Mesendoderm (in vitro differentiated cells): ENCODE measurements at regions not wholly inside any gene's neighbourhood (a gene's known extent, or its start where the extent isn't known, plus 50 kb on each side); places are given as distances from the start of the nearest gene placed in this dataset.
"Not testable (repeated sequence)": the region's sequence is repeated elsewhere in the genome, so short reads cannot be mapped to it uniquely, and the experiment has no call there.

Experiments
- DNase-seq: peaks from one replicate; pipeline ENCODE4 v3.0.0; 2013
- H2AK5ac ChIP-seq: 2 replicates; pipeline ENCODE4 v1.6.1; 2013; ENCODE audit warnings: low read length, inconsistent platforms
- H2BK120ac ChIP-seq: 2 replicates; pipeline ENCODE4 v1.6.1; 2013; ENCODE audit warnings: low read depth, mild to moderate bottlenecking, low read length, moderate library complexity, mixed read lengths
- H2BK15ac ChIP-seq: replicated peaks from 2 replicates; pipeline ENCODE4 v1.6.1; 2013; ENCODE audit warnings: low read depth, mild to moderate bottlenecking, moderate library complexity
- H2BK5ac ChIP-seq: 2 replicates; pipeline ENCODE4 v1.6.1; 2013; ENCODE audit warnings: low read length, inconsistent platforms
- H3K18ac ChIP-seq: 2 replicates; pipeline ENCODE4 v1.6.1; 2013; ENCODE audit warnings: mild to moderate bottlenecking, low read length, mixed read lengths
- H3K23ac ChIP-seq: one replicate; pipeline ENCODE4 v1.6.1; 2013; ENCODE audit warnings: low read length
- H3K27ac ChIP-seq: 2 replicates; pipeline ENCODE4 v1.5.1; 2013; ENCODE audit warnings: low read depth, mild to moderate bottlenecking, inconsistent platforms, low read length, moderate library complexity
- H3K27me3 ChIP-seq: 2 replicates; pipeline ENCODE4 v1.6.1; 2013; ENCODE audit warnings: low read length, control low read depth, mild to moderate bottlenecking, inconsistent platforms; ENCODE audit not compliant: insufficient read depth, poor library complexity
- H3K36me3 ChIP-seq: 2 replicates; pipeline ENCODE4 v1.6.1; 2013; ENCODE audit warnings: low read length, inconsistent platforms; ENCODE audit not compliant: control insufficient read depth, insufficient read depth
- H3K4ac ChIP-seq: one replicate; pipeline ENCODE4 v1.6.1; 2013; ENCODE audit warnings: low read depth, mild to moderate bottlenecking, low read length, moderate library complexity
- H3K4me1 ChIP-seq: 2 replicates; pipeline ENCODE4 v1.6.1; 2013; ENCODE audit warnings: low read depth, low read length, inconsistent platforms; ENCODE audit not compliant: control insufficient read depth
- H3K4me2 ChIP-seq: 2 replicates; pipeline ENCODE4 v1.6.1; 2013; ENCODE audit warnings: low read length
- H3K4me3 ChIP-seq: 2 replicates; pipeline ENCODE4 v1.5.1; 2013; ENCODE audit warnings: mild to moderate bottlenecking, low read length
- H3K56ac ChIP-seq: one replicate; pipeline ENCODE4 v1.6.1; 2013; ENCODE audit warnings: low read length
- H3K79me1 ChIP-seq: 2 replicates; pipeline ENCODE4 v1.6.1; 2013; ENCODE audit warnings: low read length, inconsistent platforms
- H3K79me2 ChIP-seq: 2 replicates; pipeline ENCODE4 v1.6.1; 2013; ENCODE audit warnings: mild to moderate bottlenecking, low read length; ENCODE audit not compliant: control insufficient read depth, insufficient read depth
- H3K9ac ChIP-seq: 2 replicates; pipeline ENCODE4 v1.6.1; 2013; ENCODE audit warnings: low read length, inconsistent platforms
- H4K5ac ChIP-seq: one replicate; pipeline ENCODE4 v1.6.1; 2013; ENCODE audit warnings: low read length
- H4K8ac ChIP-seq: one replicate; pipeline ENCODE4 v1.6.1; 2013; ENCODE audit warnings: low read depth, mild to moderate bottlenecking, control low read depth, low read length, moderate library complexity
- WGBS: extraction: QIAGEN DNeasy Blood & Tissue Kit; methylation state at CpG from one replicate; pipeline ENCODE4 v1.1.7; 2013; ENCODE audit warnings: low lambda C conversion rate, missing lambda C conversion rate; ENCODE audit not compliant: insufficient coverage; ENCODE audit errors: extremely low coverage; 5-methylcytosine and 5-hydroxymethylcytosine counted together

- Histone ChIP-seq H3K4me3 (no peak overlapping the region), H2BK5ac (no peak overlapping the region), H3K36me3 (no peaks in the 10 kb centered on the region), H4K8ac (no peak overlapping the region), H2BK15ac (no peak overlapping the region), H2AK5ac (no peak overlapping the region), H3K23ac (no peak overlapping the region), H3K18ac (no peak overlapping the region), H4K5ac (no peak overlapping the region), H3K56ac (no peak overlapping the region), H3K27ac (no peak overlapping the region), H3K4ac (no peak overlapping the region), H3K9ac (no peak overlapping the region), H3K4me2 (no peak overlapping the region), H3K79me1 (no peaks in the 10 kb centered on the region), H3K4me1 (no peaks in the 10 kb centered on the region), H2BK120ac (no peak overlapping the region), H3K27me3 (no peaks in the 10 kb centered on the region), H3K79me2 (no peaks in the 10 kb centered on the region)
- no CpG with 5 or more reads among the region's 4 CpGs for WGBS
- peak; percentile 84 for DNase-seq
Observed at GRCh38 chr6:40874495-40874894, 164.5 kb downstream of the UNC5CL start.

DNA sequence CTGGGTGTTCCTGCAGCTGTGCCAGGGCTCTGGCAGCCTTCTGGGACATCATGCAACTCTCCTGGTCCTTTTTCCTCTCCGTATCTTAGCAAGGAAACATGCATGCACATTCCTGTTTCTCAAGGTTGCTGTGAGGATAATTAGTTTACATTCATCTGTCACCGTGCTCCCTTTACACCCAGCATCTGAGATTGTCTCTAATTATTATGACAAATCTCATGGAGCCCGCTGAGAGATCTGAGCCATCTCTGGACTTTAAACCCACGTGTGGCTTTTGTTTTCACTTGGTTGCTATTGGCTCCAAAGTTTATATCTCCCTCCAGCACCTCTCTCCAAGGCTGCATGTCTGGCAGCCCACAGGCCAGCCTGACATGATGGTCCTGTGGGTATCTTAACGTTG, 167.6 kb downstream of the UNC5CL start:
- no peak overlapping the region for H3K4me3 ChIP-seq
- no peak overlapping the region for H3K4me2 ChIP-seq
- no peak overlapping the region for H2BK120ac ChIP-seq
- no peak overlapping the region for H3K56ac ChIP-seq
- H3K36me3 ChIP-seq = no peaks in the 10 kb centered on the region
- no peak overlapping the region for H3K9ac ChIP-seq
- H3K18ac ChIP-seq = peak overlapping the region; percentile 18
- no peaks in the 10 kb centered on the region for H3K27me3 ChIP-seq
- H3K79me1 ChIP-seq = no peaks in the 10 kb centered on the region
- no peak overlapping the region for H3K27ac ChIP-seq
- no peak overlapping the region for H4K5ac ChIP-seq
- no peak overlapping the region for H2AK5ac ChIP-seq
- no peaks in the 10 kb centered on the region for H3K79me2 ChIP-seq
- DNase-seq = no peak
- H4K8ac ChIP-seq = no peak overlapping the region
- no peak overlapping the region for H3K23ac ChIP-seq
- no peak overlapping the region for H2BK15ac ChIP-seq
- H2BK5ac ChIP-seq = no peak overlapping the region
- no peak overlapping the region for H3K4ac ChIP-seq
- peaks cover 7% of the 10 kb centered on the region for H3K4me1 ChIP-seq
- no CpG with 5 or more reads among the region's 5 CpGs for WGBS

DNA sequence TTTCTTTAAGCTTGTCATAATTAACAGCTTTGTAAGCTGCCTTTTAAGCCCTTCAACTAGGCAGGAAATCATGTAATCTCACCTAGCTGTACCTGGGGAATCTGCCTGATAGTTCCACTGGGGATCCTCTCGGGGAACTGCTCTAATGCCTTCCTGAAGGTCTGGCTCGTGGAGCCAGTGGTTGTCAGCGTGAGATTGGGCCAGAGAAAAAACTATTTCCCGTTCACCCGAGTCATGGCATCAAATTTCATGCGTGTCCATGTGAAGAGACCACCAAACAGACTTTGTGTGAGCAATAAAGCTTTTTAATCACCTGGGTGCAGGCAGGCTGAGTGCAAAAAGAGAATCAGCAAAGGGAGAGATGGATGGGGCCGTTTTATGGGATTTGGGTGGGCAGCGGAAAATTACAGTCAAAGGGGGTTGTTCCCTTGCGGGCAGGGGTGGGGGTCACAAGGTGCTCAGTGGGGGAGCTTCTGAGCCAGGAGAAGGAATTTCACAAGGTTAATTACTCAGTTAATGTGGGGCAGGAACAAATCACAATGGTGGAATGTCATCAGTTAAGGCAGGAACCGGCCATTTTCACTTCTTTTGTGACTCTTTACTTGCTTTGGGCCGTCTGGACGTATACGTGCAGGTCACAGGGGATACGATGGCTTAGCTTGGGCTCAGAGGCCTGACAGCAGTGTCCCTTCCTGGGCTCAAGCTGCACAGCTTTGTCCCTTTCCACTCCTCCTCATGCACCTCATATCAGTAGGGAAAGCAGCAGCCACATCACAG, 170.7 kb downstream of the UNC5CL start:
- H3K4me1 ChIP-seq, H3K79me2 ChIP-seq, H4K5ac ChIP-seq, H4K8ac ChIP-seq, H3K79me1 ChIP-seq, H3K27me3 ChIP-seq, H3K4me2 ChIP-seq, H3K36me3 ChIP-seq, H3K4ac ChIP-seq, H3K23ac ChIP-seq, H2BK15ac ChIP-seq, H3K4me3 ChIP-seq: not testable (repeated sequence)
- Histone ChIP-seq H2BK5ac (peak overlapping the region; percentile 89), H3K56ac (peak overlapping the region; percentile 87), H3K9ac (peak overlapping the region; percentile 3), H2AK5ac (peak overlapping the region; percentile 54), H3K27ac (peak overlapping the region; percentile 80), H2BK120ac (peak overlapping the region; percentile 9), H3K18ac (peak overlapping the region; percentile 95)
- DNase-seq = peak; percentile 74
- no CpG with 5 or more reads among the region's 14 CpGs for WGBS

GRCh38 chr6:40867527-40867926, 171.5 kb downstream of the UNC5CL start:
- H2BK15ac ChIP-seq, H3K23ac ChIP-seq, H3K27me3 ChIP-seq, H2BK120ac ChIP-seq, H3K79me2 ChIP-seq, H4K5ac ChIP-seq, H3K4me2 ChIP-seq, DNase-seq, H3K79me1 ChIP-seq, H4K8ac ChIP-seq, H3K4me3 ChIP-seq, H2AK5ac ChIP-seq, H3K9ac ChIP-seq, H3K36me3 ChIP-seq, H3K4me1 ChIP-seq: not testable (repeated sequence)
- Histone ChIP-seq H2BK5ac (peak overlapping the region; percentile 62), H3K27ac (peak overlapping the region; percentile 71), H3K18ac (peak overlapping the region; percentile 95), H3K56ac (peak overlapping the region; percentile 65), H3K4ac (peak overlapping the region; percentile 37)
- no CpG with 5 or more reads among the region's 9 CpGs for WGBS

GRCh38 chr6:40865259-40865658, 173.8 kb downstream of the UNC5CL start:
- H3K79me1 ChIP-seq, H2AK5ac ChIP-seq, H4K8ac ChIP-seq, H3K4ac ChIP-seq, H3K23ac ChIP-seq, H3K18ac ChIP-seq, H3K4me3 ChIP-seq, H3K27me3 ChIP-seq, H4K5ac ChIP-seq, H3K56ac ChIP-seq, H3K79me2 ChIP-seq, H3K27ac ChIP-seq, H3K9ac ChIP-seq, H2BK120ac ChIP-seq, H2BK5ac ChIP-seq, H3K36me3 ChIP-seq, H3K4me1 ChIP-seq, DNase-seq, H3K4me2 ChIP-seq, H2BK15ac ChIP-seq: not testable (repeated sequence)
- WGBS = no CpG with 5 or more reads among the region's 2 CpGs

DNA sequence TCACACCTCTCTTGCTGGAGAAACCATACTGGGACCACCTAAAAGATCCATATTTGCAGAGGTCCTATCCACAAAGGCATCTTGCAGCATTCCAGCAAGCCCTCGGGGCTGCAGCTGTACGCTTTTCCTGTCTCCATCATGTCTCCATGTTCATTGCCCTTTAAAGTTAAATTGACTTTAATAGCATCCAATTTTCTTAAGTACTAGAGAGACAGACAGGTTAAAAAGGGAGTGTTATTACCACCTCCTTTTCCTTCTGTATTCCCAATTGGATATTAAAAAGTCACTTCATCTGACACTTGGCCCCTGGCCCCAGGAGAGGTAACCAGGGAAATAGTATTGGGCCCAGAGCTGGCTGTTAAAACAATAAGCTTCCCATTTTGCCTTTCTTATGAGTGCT, 178.6 kb downstream of the UNC5CL start:
- H3K27ac ChIP-seq = no peak overlapping the region
- H3K4me1 ChIP-seq = no peaks in the 10 kb centered on the region
- no peak overlapping the region for H2AK5ac ChIP-seq
- no peak overlapping the region for H3K9ac ChIP-seq
- no peak for DNase-seq
- no peak overlapping the region for H3K23ac ChIP-seq
- no peak overlapping the region for H3K4me3 ChIP-seq
- no peaks in the 10 kb centered on the region for H3K79me1 ChIP-seq
- H2BK15ac ChIP-seq = no peak overlapping the region
- H4K8ac ChIP-seq = no peak overlapping the region
- no peak overlapping the region for H3K56ac ChIP-seq
- H4K5ac ChIP-seq = no peak overlapping the region
- H3K18ac ChIP-seq = no peak overlapping the region
- H3K79me2 ChIP-seq = no peaks in the 10 kb centered on the region
- H2BK5ac ChIP-seq = no peak overlapping the region
- no CpG with 5 or more reads among the region's 2 CpGs for WGBS
- no peaks in the 10 kb centered on the region for H3K36me3 ChIP-seq
- H3K4me2 ChIP-seq = no peak overlapping the region
- H2BK120ac ChIP-seq = no peak overlapping the region
- H3K27me3 ChIP-seq = no peaks in the 10 kb centered on the region
- H3K4ac ChIP-seq = no peak overlapping the region
